CD4-positive, alpha-beta T cell treated with Interleukin-10 for 1 hour (primary cell): ENCODE measurements at regions not wholly inside any gene's neighbourhood (a gene's known extent, or its start where the extent isn't known, plus 50 kb on each side); places are given as distances from the start of the nearest gene placed in this dataset.

ENCODE experiments used
- DNase-seq: peaks from one replicate; pipeline ENCODE4 v3.0.0-alpha.2; 2020

- no peak for DNase-seq
These were observed 88.9 kb upstream of the SEC61G start for GRCh38 chr7:54847921-54848320.

- no peak for DNase-seq
These were observed 97.8 kb upstream of the SEC61G start for GRCh38 chr7:54856856-54857255.

GRCh38 chr7:54857294-54857693 is 98.3 kb upstream of the SEC61G start:
- DNase-seq = no peak

GRCh38 chr7:54858008-54858692 is 99.1 kb upstream of the SEC61G start:
- no peak for DNase-seq

DNA sequence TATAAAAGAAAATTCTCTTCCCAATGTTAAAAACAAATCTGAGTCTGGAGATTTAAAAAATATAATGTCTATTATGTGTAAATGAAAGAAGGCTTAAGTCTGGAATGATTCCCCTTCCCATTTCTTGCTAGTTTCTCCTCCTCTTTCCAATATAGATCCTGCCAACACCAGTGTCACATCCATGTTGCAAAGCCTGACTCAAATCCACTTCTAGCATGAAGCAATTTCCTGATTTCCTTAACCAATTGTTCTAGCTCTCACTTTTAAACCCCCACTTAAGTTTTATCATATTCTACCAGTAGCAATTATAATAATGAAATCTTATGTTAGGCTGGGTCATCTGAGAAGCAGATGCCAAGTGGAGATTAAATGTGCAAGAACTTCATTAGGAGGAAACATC is 100.1 kb upstream of the SEC61G start:
- no peak for DNase-seq

DNA sequence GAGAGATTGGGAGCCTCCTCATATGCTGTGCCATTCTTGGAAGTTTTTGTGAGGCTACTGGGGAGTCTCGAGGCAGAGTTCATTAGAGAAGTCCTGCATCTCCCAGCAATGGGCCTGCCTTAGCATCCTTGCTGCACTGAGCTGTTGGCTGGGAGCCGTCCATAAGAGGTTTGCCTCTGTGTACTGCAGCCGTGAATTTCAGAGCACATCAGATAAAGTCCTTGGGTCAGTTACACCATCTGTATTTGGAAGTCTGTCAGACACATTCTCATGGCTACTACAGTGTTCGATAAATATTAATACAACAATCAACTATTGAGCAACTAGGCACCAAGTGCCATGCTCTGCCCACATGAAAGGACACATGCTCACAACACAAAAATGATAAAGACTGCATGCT is 100.5 kb upstream of the SEC61G start:
- DNase-seq = no peak

GRCh38 chr7:54860003-54860775 is 101.2 kb upstream of the SEC61G start:
- DNase-seq = no peak

DNA sequence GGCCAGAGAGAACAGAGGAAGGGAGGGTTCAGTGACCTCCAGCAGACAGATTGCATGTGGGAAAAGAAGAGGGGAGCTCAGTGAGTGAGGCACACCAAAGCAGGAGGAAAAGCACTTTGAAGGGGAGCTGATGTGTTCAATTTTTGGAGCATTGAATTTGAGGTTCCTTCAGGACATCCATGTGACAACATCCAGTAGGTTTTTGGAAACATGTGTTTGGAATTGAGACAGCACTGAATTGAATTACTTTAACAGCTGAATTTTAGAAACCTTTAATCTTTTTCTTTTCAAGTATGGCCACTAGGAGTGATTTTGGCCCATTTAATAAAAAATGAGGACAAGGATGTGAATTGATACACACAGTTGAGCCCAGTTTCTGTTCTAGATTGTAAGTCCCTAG is 101.8 kb upstream of the SEC61G start:
- DNase-seq = no peak

DNA sequence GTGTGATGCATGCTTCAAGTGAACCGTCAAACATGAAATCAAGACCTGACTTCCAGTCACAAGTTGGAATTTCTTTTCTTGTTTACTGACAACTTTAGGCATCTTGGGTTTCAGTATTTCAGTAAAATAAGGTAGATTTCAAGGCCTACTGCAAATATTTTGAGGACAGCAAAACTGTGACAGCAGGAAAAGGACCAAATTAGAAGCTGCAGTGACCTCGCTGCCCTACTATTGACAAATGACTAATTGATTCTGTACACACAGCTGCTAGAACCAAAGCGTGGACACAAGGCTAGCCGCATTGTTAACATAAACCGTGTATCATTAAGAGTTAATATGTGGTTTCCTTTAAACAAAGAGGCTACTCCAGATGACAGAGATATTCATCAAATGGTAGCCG is 105.7 kb upstream of the SEC61G start:
- DNase-seq = no peak

GRCh38 chr7:54869523-54869922 is 110.5 kb upstream of the SEC61G start:
- no peak for DNase-seq

DNA sequence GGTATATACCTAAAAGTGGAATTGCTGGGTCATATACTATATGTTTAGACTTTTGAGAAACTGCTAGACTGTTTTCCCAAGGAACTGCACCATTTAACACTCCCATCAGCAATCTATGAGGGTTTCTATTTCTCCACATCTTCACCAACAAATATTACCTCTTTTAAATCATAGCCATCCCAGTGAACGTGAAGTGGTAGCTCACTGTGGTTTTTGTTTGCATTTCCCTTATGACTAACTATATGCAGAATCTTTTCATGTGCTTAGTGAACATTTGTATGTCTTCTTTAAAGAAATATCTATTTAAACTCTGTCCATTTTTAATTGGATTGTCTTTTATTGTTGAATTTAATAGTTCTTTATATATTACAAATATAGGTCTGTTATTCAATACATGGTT is 115.8 kb upstream of the SEC61G start:
- no peak for DNase-seq

DNA sequence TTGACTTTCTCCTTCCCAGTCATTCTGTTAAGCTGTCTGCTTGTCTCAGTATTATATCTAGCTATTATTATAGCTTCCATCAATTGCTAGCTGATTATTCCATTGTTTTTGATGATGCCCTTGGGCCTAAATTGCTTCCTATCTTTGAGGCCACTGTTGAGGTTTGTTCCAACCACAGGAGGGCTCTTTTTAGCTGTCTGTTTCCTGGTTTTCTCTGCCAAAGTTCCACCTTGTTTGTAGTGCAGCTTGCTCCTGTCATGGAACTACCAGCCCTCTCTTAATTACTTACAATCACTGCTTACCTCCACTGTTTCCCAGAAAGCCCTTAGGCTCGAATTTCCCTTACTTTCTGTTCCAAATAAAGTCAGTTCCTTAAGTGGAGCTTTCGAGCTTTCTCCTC is 118.7 kb upstream of the SEC61G start:
- DNase-seq = no peak

- no peak for DNase-seq
These were observed 119.3 kb upstream of the SEC61G start for GRCh38 chr7:54878339-54878738.

GRCh38 chr7:54879776-54880175 is 120.8 kb upstream of the SEC61G start:
- DNase-seq = no peak

DNA sequence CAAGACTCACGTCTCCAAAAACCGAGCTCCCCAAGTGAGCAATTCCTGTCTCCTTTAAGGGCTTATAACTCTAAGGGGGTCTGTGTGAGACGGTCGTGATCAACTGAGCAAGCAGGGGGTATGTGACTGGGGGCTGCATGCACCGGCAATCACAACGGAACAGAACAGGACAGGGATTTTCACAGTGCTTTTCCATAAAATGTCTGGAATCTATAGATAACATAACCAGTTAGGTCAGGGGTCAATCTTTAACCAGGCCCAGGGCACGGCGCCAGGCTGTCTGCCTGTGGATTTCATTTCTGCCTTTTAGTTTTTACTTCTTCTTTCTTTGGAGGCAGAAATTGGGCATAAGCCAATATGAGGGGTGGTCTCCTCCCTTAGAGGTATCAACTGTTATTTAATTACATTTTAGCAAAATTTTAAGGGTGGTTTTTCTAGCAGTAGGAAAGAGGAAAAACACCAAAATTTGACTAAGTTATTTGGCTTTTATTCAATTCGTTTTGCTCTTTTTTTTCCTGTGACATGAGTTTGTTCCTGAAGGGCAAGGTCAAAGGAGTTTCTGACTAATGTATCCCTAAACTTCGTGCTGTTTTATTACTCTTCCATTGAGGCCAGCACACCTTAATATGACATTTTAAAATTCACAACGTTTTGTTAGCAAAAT is 121.4 kb upstream of the SEC61G start:
- DNase-seq = no peak

DNA sequence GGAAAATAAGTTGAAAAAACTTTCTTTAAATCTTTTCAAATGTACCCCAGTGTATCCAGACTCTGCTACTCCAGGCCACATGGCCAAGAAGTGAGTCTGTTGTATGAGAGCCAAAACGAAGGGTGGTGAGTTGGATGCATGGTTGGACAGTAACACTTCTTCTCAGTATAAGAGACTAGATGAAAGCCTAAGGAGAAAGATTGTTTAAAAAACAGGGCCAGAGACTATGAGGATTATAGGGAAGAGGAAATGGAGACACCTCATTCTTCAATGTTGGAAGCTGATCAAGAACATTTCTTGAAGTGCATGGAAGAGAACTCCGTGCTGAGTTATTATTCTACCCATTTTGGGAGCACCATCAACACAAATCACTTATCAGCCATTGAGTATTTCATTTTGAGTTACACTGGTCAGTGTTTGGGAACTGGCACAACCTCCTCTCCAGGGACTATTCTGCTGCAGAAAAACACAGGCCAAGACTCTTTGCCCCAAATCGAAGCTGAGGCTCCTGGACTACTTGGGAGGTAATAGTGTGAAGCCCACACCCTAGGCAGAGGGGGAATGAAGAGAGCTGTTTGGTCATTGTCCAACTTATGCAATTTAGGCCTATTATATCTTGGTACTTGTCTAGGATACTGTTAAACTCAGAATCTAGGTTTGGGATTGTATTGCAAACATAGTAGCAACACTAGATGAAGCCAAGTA is 123.0 kb upstream of the SEC61G start:
- DNase-seq = no peak

GRCh38 chr7:54882694-54883093 is 123.7 kb upstream of the SEC61G start:
- DNase-seq = no peak

- no peak for DNase-seq
These were observed 124.6 kb upstream of the SEC61G start for GRCh38 chr7:54883576-54883975.

DNA sequence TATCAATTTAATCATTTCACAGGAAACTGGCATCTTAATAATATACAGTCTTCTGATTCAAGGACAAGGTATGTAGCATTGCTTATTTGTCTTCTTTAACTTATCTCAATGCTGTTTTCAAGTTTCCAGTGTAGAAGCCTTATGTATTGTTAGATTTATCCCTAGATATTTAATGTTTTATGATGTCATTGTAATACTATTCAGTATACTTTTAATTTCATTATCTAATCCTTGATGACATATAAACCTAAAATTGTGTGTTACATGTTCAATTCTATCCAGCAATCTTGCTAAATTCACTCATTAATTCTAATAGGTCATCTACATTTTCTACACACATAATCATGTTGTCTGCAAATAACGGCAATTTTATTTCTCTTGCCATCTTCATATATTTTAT is 126.3 kb upstream of the SEC61G start:
- no peak for DNase-seq

DNA sequence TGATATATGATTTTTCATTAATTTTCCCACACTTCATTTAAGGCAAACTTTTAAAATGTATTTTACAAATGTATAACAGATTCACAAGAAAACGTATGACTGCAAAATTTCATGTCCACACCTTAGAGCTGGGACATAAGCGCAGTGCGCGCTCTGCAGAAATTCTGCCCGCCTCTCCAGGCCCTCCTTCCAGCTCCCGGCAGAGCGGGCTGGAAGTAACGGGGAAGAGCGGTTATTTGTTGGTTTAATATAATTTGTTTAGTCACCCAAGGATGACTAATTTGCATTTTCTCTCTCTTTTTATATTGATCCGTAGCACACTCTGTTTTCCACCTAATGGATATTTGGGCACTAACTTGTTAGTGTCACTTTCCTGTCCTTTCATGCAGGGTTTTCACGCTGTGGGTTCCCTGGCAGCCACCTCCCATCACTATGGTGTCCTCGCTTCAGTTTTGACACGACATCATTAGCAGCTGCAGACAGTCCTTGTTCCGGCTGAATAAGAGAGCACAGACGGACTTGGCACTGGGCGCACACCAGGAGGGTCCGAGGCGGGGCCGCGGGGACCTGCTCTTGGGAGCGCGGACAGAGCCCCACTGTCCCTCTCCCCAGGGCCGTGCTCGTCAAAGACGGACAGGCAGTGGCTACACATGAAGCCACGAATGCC is 129.2 kb upstream of the SEC61G start:
- no peak for DNase-seq

GRCh38 chr7:54888734-54889082 is 129.7 kb upstream of the SEC61G start:
- no peak for DNase-seq

DNA sequence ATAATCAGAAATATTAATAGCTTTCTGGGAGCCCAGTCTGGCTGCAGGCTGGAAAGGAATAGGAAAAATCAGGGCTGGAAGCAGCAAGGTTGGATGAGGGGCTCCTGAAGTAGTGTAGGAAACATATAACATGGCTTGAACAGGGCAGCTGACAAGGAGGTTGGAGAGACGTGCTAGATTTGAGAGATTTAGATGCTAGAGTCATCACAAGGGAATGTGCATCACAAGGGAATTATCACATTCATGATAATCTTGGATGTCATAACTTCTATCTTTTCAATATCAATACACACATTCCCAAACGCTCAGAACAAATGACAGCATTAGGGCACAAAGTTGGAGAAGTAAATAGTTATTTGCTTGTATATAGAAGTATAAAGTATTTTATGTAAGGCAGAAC is 120.9 kb upstream of the EGFR start:
- DNase-seq = no peak
